Mesodermal cell (in vitro differentiated cells): ENCODE measurements at regions not wholly inside any gene's neighbourhood (a gene's known extent, or its start where the extent isn't known, plus 50 kb on each side); places are given as distances from the start of the nearest gene placed in this dataset.
"Not testable (repeated sequence)": the region's sequence is repeated elsewhere in the genome, so short reads cannot be mapped to it uniquely, and the experiment has no call there.

Experiments used
- H3K27ac ChIP-seq: 2 replicates; pipeline ENCODE4 v1.7.0; 2013; ENCODE audit warnings: mild to moderate bottlenecking, low read depth, low read length, moderate library complexity; ENCODE audit not compliant: severe bottlenecking
- H3K36me3 ChIP-seq: 2 replicates; pipeline ENCODE4 v1.7.1; 2013; ENCODE audit warnings: mild to moderate bottlenecking, low read length, moderate library complexity; ENCODE audit not compliant: control insufficient read depth, insufficient read depth
- H3K4me1 ChIP-seq: one replicate; pipeline ENCODE4 v1.7.1; 2013; ENCODE audit warnings: mild to moderate bottlenecking, low read length; ENCODE audit not compliant: insufficient read depth, control insufficient read depth, poor library complexity, severe bottlenecking
- H3K4me3 ChIP-seq: 2 replicates; pipeline ENCODE4 v1.7.0; 2013; ENCODE audit warnings: low read length, control low read depth, mild to moderate bottlenecking; ENCODE audit not compliant: insufficient read depth, poor library complexity, severe bottlenecking; ENCODE audit errors: extremely low read depth
- H3K9me3 ChIP-seq: 2 replicates; pipeline ENCODE4 v1.7.1; 2013; ENCODE audit warnings: mild to moderate bottlenecking, low read length, moderate library complexity; ENCODE audit not compliant: control insufficient read depth
- WGBS, 2 experiments: methylation state at CpG; one replicate each; pipeline ENCODE4 v1.1.5; 2013; ENCODE audit warnings: missing lambda C conversion rate in 2 of 2; ENCODE audit not compliant: insufficient coverage in 2 of 2; 5-methylcytosine and 5-hydroxymethylcytosine counted together

GRCh38 chr19:5247957-5248705, 92.5 kb downstream of the PTPRS start:
- WGBS, 2 experiments, result 95 to 98% methylated on average over 10 to 16 of the region's 25 CpGs
- H3K4me3 ChIP-seq, result no peak overlapping the region
- peaks cover 39% of the 10 kb centered on the region for H3K36me3 ChIP-seq
- no peaks in the 10 kb centered on the region for H3K9me3 ChIP-seq
- peaks cover 3% of the 10 kb centered on the region for H3K4me1 ChIP-seq
- H3K27ac ChIP-seq, result no peak overlapping the region

- WGBS, 2 experiments, result 89 to 93% methylated on average over 4 to 6 of the region's 10 CpGs
- Histone ChIP-seq H3K4me1 (peaks cover 1% of the 10 kb centered on the region), H3K4me3 (no peak overlapping the region), H3K36me3 (peaks cover 45% of the 10 kb centered on the region), H3K27ac (no peak overlapping the region), H3K9me3 (no peaks in the 10 kb centered on the region)
These were observed 94.0 kb downstream of the PTPRS start for GRCh38 chr19:5246554-5247155.

GRCh38 chr19:5245631-5246553, 94.7 kb downstream of the PTPRS start:
- Histone ChIP-seq H3K9me3 (no peaks in the 10 kb centered on the region), H3K4me1 (no peaks in the 10 kb centered on the region), H3K4me3 (no peak overlapping the region), H3K27ac (no peak overlapping the region), H3K36me3 (peaks cover 45% of the 10 kb centered on the region)
- 96% methylated on average over 32 to 33 of the region's 38 CpGs for WGBS, 2 experiments

GRCh38 chr19:5244351-5244750, 96.3 kb downstream of the PTPRS start:
- no peak overlapping the region for H3K4me3 ChIP-seq
- H3K36me3 ChIP-seq, result peaks cover 35% of the 10 kb centered on the region
- H3K27ac ChIP-seq, result no peak overlapping the region
- 96 to 99% methylated on average over 11 of the region's 11 CpGs for WGBS, 2 experiments
- no peaks in the 10 kb centered on the region for H3K4me1 ChIP-seq
- H3K9me3 ChIP-seq, result no peaks in the 10 kb centered on the region

GRCh38 chr19:5243878-5244277, 96.7 kb downstream of the PTPRS start:
- no peak overlapping the region for H3K27ac ChIP-seq
- WGBS, 2 experiments, result 96 to 98% methylated on average over 40 of the region's 40 CpGs
- no peak overlapping the region for H3K4me3 ChIP-seq
- peaks cover 37% of the 10 kb centered on the region for H3K36me3 ChIP-seq
- no peaks in the 10 kb centered on the region for H3K9me3 ChIP-seq
- no peaks in the 10 kb centered on the region for H3K4me1 ChIP-seq

- H3K27ac ChIP-seq, H3K4me3 ChIP-seq, H3K4me1 ChIP-seq, H3K9me3 ChIP-seq: not testable (repeated sequence)
- 91 to 96% methylated on average over 7 to 9 of the region's 9 CpGs for WGBS, 2 experiments
- H3K36me3 ChIP-seq, result peaks cover 43% of the 10 kb centered on the region
These were observed 98.7 kb downstream of the PTPRS start for GRCh38 chr19:5241896-5242295.

- no peak overlapping the region for H3K27ac ChIP-seq
- peaks cover 33% of the 10 kb centered on the region for H3K36me3 ChIP-seq
- H3K4me1 ChIP-seq, result no peaks in the 10 kb centered on the region
- WGBS, 2 experiments, result 89 to 92% methylated on average over 22 of the region's 22 CpGs
- no peaks in the 10 kb centered on the region for H3K9me3 ChIP-seq
- no peak overlapping the region for H3K4me3 ChIP-seq
These were observed 100.6 kb downstream of the PTPRS start for GRCh38 chr19:5240011-5240410.

GRCh38 chr19:5238700-5239099, 101.9 kb downstream of the PTPRS start:
- no peaks in the 10 kb centered on the region for H3K4me1 ChIP-seq
- no peak overlapping the region for H3K4me3 ChIP-seq
- H3K9me3 ChIP-seq, result no peaks in the 10 kb centered on the region
- 96% methylated on average over 30 to 33 of the region's 33 CpGs for WGBS, 2 experiments
- H3K27ac ChIP-seq, result no peak overlapping the region
- peaks cover 33% of the 10 kb centered on the region for H3K36me3 ChIP-seq

GRCh38 chr19:5237939-5238480, 102.6 kb downstream of the PTPRS start:
- H3K27ac ChIP-seq, result no peak overlapping the region
- WGBS, 2 experiments, result 95% methylated on average over 25 to 26 of the region's 26 CpGs
- no peaks in the 10 kb centered on the region for H3K9me3 ChIP-seq
- no peak overlapping the region for H3K4me3 ChIP-seq
- peaks cover 28% of the 10 kb centered on the region for H3K36me3 ChIP-seq
- no peaks in the 10 kb centered on the region for H3K4me1 ChIP-seq

- WGBS, 2 experiments, result 97 to 99% methylated on average over 18 to 33 of the region's 35 CpGs
- Histone ChIP-seq H3K27ac (no peak overlapping the region), H3K9me3 (peaks cover 2% of the 10 kb centered on the region), H3K4me1 (no peaks in the 10 kb centered on the region), H3K36me3 (peaks cover 24% of the 10 kb centered on the region), H3K4me3 (no peak overlapping the region)
These were observed 103.3 kb downstream of the PTPRS start for GRCh38 chr19:5237190-5237780.
